ENCODE measurements at regions not wholly inside any gene's neighbourhood (a gene's known extent, or its start where the extent isn't known, plus 50 kb on each side); places are given as distances from the start of the nearest gene placed in this dataset.

DNA sequence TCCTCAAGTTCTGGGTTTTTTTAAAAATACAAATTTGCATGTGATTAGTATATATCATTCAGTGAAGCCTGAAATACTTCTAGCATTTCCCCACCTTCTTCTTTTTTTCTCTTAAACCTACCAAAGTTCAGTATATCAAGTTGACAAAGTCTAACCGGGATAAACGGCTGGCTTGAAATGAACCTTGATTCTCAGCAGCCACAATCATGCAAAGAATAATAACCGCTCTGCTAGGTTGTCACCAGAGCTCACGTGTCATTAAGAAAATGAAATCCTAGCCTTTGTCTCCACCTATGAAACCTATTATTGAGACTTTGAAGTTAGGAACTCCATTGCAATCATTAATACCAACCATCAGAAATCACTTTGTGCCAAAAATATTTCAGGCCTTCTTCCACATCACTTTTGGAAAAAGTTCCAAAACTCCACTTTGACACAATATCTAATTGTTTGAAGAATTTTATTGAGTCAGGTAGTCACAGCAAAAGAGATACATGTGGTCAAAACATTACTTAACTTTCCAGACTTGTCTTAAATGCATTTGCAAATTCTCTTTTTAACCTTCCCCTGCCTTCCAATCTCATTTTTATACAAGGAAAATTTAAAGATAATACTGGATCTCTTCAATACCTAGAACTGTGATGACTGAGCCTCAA lies 285.6 kb upstream of the ACVR2A start:
- no peak for DNase-seq (ENCODE audit: low read depth in 2 of 3, low spot score in 1 of 3)

DNA sequence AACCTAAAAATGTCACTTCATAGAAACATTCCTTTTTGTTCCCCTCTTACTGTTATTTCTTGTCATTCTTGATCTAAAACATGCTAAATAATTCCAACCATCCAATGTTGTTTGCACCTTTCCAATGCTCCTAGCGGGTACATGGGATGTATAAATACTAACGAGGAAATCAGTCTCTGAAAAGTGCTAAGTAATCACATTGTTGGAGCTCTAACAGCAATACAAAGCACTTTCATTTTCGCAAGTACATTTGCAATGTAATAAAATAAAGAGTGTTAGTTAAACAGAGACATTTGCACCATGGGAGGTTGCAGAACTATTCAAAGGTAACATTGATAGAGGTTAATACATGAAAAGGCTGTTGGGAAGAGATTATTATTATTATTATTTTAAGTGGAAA lies 286.2 kb upstream of the ACVR2A start:
- DNase-seq (ENCODE audit: low read depth in 2 of 3, low spot score in 1 of 3): no peak

DNA sequence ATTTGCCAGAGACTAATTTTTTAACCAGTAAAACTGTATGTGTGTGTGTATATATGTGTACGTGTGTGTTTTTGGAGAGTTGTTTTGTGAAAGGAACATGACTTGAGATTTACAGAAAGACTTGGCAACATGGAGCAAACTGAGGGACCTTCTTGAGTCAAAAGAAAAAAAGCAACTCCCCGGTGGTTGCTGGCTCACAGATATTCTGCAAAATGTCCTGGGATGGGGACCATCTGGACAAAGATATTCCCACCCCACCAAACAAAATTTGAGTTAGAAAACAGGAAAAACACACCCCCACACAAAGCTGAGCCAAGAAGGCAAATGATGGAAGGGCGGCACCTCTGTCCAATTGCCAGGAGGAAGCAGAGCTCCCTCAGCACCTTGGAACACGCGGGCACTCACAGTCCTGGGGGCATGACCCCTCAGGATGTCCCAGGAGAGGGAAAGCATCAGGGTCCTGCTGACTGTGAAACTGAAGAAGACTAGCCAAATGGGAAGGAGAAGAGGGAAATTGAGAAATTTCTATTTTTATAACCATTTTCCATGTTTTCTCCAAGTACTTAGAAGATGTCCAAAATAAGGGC lies 290.2 kb upstream of the ACVR2A start:
- DNase-seq (ENCODE audit: low read depth in 2 of 3, low spot score in 1 of 3): no peak

DNA sequence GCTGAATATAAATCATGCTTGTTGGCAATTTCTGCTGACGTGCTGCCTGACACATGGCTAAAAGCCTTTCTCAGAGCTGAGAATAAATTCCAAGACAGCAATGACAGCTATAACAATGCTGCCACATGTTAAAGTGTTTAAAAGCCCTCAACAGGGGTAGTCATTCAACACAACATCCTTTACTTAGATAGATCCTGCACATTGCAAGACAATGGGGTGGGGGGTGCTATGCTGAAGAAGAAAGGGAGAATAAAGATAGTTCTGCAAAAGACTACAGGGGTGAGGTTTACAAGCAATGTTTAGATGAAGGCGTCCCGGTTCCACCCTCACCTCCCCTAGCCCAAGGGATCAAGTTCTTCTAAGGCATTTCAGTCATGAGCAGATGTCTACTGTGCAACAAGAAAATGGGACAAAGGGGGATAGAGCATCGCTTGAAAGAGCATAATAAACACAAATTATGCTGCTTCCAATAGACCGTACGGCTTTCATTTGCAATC lies 291.0 kb upstream of the ACVR2A start:
- no peak for DNase-seq (ENCODE audit: low read depth in 2 of 3, low spot score in 1 of 3)

DNA sequence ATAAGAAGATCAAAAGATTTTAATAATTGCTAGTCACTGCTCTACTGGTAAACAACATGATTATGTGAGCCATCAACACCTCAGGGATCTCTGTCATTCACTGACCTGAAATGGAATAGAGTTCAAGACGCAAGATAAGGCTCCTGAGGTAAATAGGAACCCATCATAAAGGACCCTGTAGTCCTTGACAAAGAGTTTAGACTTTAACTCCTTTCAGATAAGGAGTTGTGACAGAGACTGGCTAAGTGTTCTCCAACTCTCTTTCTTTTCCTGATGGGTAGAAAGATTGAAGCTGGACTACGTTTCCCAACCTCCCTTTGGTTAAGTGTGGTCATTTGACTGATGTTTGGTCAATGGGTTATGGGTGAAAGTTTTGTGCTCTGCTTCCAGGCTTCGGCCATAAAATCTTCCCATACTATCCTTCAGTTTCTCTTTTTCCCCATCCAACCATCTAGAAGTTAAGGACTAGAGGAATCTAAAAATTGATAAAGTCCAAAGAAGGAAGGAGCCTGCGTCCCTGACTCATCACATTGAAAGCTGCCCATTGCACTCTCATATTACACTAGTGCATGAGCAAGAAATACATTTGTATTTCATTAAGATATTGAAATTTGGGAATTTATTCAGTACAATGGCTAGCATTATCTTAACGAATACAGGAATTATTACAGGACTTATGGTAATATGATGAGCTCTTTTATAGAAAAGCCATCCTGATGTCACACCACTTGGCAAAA lies 293.7 kb upstream of the ACVR2A start:
- DNase-seq (ENCODE audit: low read depth in 2 of 3, low spot score in 1 of 3): no peak

DNA sequence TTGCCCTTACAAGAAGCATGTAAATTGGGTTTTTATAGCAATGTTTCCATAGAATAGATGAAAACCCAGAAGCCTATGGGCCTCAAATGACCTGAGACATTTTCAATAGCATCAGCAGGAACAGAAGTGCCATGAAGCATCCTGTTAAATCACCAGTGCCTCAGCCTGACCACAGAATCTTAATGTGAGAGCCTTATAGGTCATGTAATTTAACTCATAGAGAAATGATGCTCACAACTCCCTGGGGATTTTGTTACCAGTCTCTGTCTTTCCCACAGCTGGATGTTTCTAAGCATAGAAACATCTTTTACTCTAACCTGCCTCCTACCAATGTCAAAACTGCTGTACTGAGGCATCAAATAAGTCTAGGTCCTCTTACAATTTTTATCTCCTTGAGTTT lies 295.8 kb upstream of the ACVR2A start:
- no peak for DNase-seq (ENCODE audit: low read depth in 2 of 3, low spot score in 1 of 3)

DNA sequence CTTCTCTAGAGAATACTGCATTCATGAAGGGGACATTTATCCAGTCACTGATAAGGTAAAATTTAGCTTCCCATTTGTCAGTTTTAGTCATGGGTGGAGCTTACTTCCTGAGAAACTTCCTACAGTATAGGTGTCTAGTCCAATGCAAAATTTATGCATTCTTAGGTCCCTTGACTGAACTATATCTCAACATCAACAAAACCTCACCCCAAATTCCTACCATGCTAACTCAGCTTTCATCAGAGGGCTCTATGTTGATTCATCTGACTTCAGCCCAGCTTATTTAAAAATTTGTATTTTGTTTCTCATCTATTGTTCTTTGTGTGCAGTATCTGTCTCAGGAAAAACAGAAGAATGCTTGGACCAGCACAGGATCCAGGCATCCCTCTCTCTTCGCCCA lies 296.4 kb upstream of the ACVR2A start:
- no peak for DNase-seq (ENCODE audit: low read depth in 2 of 3, low spot score in 1 of 3)

DNA sequence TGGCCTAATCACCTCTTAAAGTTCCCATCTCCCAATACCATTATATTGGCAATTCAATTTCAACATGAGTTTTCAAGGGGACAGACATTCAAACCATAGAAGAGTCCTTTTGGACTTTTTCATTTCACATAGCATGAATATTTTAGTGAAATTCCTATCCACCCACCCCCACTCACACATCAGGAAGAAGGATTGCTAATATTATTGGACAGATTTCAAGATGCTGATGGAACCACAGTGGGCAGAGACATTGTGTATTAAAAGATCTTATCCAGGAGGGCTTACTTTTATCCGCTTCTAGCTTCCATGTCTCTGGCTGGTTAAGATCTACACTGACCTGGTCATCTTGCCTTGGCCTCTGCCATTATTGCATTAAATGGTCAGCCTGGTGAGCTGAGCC lies 297.4 kb upstream of the ACVR2A start:
- DNase-seq (ENCODE audit: low read depth in 2 of 3, low spot score in 1 of 3): no peak

DNA sequence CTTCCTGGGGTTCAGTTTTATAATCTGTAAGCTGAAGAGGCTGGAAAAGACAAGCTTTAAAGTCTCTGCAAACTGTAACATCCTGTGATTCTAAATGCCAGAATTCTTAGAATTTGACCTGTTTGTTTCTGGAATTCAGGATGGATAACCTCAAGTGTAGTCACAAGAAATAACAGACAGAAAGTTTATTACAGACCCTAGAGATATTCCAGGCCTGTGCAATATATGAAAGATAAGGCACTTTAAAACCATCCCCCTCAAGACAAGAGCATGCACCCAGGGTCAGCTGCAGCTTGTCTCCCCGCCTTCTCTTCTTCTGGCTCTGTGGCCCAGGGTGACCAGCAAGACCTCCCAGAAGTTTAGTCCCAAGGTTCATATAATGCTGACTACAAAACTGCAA lies 298.7 kb upstream of the ACVR2A start:
- DNase-seq (ENCODE audit: low read depth in 2 of 3, low spot score in 1 of 3): no peak

DNA sequence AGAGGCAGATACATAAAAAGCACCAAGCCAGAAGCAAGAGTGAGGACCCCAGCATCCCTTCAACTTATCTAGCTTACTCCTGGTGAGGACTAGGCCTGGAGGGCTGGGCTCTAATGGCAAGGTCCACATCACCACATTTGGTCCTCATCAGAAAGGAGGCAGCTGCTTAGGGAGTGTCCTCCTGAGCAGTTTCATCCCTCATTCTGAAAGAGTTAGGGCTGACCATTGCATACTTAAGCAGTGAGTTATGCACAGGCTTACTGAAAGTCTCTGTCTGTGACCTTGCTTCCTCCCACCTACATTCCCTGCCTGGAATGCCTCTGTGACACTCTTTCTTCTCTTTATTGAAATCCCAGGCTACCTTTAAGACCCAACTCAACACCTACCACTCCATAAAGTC lies 301.8 kb upstream of the ACVR2A start:
- no peak for DNase-seq (ENCODE audit: low read depth in 2 of 3, low spot score in 1 of 3)

DNA sequence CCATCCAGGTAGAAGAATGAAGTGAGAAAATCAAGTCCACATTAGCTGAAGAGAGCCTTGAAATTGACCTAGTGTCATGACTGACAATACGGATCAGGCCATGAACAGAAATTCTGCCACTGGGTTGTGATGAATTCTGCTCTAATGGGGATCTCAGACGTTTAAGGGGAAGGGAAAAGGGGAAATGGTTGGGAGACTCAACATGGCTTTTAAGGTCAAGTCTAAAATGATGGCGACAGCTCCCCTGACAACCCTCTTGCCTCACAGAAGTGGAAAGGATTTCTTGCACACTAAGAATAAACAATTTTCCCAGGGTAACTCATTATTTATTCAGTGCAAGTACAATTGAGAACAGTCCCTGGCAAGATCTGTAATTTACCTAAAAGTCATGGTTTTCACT lies 302.5 kb upstream of the ACVR2A start:
- DNase-seq (ENCODE audit: low read depth in 2 of 3, low spot score in 1 of 3): no peak

DNA sequence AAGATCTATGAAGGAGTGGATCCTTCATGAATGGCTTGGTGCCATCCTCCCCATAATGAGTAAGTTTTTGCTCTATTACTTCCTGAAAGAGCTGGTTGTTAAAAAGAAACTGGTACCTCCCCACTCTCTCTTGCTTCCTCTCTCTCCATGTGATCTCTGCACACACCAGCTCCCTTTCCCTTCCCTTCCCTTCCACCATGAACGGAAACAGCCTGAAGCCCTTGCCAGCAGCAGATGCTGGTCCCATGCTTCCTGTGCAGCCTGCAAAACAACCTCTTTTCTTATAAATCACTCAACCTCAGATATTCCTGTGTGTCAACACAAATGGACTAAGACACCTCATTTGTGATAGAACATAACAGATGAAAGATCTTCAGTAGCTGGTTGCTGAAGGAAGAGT lies 303.5 kb upstream of the ACVR2A start:
- no peak for DNase-seq (ENCODE audit: low read depth in 2 of 3, low spot score in 1 of 3)

DNA sequence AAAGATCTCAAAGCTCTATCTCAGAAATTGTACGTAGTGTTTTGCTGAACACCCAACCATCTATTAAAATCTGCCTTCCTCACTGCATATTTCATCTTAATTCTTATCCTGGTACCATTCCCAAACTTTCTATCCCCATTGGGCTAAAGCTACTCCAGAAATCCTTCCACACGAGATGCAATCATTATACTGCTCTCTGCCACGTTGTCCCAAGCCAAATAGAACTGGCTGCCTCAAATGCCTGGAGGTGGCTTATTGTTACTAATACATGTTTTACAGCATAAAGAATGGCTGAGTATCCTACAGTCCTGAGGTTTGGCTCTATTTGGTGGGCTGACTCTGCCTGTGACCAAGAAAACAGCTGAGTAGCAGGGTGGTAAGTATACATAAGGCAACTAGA lies 306.0 kb upstream of the ACVR2A start:
- no peak for DNase-seq (ENCODE audit: low read depth in 2 of 3, low spot score in 1 of 3)

DNA sequence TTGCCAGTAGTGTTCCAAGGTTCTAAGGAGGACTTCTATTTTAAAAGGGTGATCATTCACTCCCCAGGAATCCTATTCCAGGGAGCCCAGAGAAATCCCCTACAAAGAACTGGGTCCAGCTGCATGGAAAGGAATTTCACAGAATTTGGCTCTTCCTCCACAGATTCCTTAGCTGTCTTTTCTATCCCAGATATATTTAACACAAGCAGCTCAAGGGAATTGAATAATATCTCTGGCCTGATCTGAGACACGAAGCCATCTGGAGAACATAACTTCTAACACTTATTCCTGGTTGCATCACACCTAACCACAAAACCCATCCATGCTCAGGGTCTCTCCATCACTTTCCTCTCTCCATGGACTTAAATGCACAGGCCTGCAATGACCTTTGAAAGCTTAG lies 306.7 kb upstream of the ACVR2A start:
- DNase-seq (ENCODE audit: low read depth in 2 of 3, low spot score in 1 of 3): no peak

DNA sequence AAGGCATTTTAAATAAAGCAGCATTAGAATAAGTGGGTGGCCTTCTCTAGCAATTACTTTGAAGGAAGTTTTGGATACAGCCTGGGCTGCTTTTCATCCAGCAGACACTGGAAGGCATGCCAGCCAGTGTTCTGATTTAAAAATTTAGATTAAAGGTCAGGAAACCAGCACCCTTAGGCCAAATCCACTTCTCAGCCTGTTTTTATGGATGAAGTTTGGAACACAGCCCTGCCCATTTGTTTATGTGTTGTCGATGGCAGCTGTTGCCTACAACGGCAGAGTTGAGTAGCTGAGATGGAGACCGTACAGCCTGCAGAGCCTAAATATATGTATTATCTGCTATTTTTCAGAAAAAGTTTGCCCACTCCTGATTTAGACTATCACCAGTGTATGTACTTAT lies 313.6 kb upstream of the ACVR2A start:
- no peak for DNase-seq (ENCODE audit: low read depth in 2 of 3, low spot score in 1 of 3)

DNA sequence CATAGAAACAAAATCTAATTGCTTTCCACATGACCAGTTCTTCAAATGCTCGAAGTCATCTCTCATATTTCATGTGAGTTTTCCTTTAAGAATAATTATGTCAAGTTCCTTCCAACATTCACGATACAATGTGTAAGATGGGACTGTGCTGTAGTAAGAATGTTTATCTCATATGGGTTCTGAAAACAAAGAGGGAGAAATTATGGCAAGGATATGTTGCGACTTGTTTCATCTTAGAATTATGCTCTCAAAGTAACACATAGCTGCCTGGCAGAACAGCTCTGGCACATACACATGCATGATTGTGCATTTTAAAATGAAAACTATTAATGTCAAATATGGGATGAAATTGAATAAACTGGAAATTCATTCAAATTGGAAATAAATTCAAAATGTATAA lies 314.8 kb upstream of the ACVR2A start:
- DNase-seq (ENCODE audit: low read depth in 2 of 3, low spot score in 1 of 3): no peak

DNA sequence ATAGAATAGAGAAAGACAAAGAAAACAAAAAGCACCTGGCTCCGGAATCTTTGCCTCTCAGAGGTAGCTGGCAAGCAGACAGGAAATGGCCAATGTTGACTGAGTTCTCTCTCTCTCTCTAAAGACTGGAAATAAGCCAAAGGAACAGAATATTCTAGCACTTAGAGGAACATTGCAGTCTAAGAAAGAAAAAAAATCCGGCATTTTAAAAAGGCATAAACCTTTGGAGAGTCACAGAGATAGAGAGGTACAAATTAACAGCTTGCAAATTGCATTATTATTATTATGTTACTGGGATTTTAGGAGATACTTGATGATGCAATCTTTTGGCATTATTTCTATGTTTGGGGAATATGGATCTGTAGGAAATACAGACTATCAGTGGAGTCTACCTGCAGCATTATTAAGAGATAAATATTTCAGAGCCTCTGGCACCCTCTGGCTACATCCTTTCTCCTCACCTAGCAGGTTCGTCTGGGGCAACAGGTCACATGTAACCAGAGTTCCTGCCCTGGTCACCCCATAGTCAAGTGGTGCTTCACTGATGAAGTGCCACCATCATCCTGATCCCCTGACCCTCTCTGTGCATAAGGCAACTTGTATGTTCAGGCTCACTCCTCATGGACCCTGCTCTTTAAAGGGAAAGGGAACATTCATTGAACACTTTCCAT lies 318.9 kb upstream of the ACVR2A start:
- DNase-seq (ENCODE audit: low read depth in 2 of 3, low spot score in 1 of 3): no peak

DNA sequence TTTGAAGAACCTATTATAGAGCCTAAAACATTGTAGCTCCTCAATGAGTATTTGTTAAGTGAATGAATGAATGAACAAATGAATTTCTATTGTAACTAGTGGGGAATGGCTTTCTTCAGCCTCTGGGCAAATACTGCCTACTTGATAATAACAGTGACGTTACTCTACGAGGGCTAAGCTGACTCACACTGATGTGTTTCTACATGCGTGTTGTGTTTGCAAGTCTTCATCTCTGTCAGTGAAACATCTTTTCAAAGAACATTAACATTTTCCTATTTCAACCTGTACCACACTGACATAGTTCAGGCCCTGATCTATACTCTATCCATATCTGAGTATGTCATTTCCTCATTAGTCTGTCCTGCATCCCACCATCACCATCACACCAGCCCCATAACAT lies 319.9 kb upstream of the ACVR2A start:
- no peak for DNase-seq (ENCODE audit: low read depth in 2 of 3, low spot score in 1 of 3)

DNA sequence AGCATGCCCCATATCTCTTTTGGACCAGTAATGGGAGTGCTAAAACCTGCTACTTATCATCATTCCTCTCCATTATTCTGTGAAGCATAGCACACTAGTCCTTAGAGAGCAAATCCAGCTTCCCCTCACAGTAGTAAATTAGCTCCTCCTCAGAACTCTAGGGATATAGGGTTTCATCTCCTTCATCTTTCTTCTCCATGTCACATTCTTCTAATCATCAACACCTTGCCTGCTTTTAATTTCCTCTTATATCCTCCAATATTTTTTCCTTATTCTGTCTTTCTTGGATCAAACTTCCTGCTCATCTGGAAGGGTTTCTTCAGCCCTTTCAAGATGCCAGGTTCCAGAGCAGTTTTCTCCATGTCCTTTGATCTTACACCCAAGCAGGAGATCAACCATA lies 321.4 kb upstream of the ACVR2A start:
- no peak for DNase-seq (ENCODE audit: low read depth in 2 of 3, low spot score in 1 of 3)

DNA sequence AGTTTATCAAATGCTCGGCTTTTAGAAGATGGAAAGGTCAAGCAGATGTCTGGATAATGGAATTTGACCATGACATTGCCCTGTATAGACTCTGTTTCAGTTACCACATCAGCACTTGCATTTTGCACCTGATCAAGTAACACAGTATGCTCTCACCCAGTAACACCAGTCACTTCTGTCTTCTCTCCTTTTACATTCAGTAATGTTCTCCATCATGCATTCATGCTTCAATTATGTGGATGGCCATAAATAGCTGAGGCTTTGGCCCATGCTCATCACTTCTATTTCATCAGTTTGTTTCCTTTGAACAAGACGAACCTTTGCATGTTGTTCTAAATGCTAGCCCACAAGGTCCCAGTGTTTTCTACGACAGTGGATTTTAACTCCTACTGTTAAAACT lies 322.9 kb upstream of the ACVR2A start:
- no peak for DNase-seq (ENCODE audit: low read depth in 2 of 3, low spot score in 1 of 3)

DNA sequence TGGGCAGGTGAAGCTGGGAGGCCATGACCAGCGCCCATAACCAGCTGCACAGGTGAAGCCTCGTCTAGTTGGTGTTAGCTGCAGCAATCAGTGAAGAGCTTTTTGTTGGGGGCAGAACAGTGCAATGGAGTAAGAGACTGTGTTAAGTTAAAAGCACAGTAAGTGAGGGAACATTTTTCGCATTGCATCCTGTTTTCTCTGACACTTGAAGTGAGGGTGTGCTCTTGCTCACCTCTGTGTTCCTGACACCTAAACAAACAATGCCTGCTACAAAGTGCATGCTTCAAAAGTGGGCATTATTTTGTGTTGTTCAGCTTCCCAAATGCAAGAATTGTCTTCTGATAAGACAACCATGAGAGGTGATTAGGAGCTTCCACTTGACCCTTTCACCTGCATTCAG lies 324.0 kb upstream of the ACVR2A start:
- DNase-seq (ENCODE audit: low read depth in 2 of 3, low spot score in 1 of 3): no peak

DNA sequence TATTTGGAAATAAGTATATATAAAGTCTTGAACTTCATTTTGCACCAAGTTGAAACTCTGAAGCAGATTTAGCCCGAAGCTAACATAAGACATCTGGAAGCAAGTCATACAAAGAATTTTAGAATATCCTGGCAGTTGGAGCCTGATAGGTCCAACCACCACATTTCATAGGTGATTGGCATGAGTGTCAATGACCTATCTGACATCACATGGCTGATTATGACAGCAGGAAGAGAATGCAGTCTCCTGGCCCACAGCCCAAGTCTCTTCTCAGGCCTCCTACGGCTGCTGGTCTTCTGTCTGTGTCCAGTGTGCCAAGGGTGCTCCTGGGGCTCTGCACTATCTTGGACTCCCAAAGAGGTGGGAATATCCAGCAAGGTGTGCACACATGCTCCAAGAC lies 325.7 kb upstream of the ACVR2A start:
- no peak for DNase-seq (ENCODE audit: low read depth in 2 of 3, low spot score in 1 of 3)

Data from stimulated activated CD4-positive, alpha-beta T cell treated with anti-CD3 and anti-CD28 coated beads, Interleukin-12 subunit alpha, Interleukin-12 subunit beta, amount 100 ng/mL, for 48 hours (primary cell).